Caco-2 (cell line): ENCODE measurements at regions not wholly inside any gene's neighbourhood (a gene's known extent, or its start where the extent isn't known, plus 50 kb on each side); places are given as distances from the start of the nearest gene placed in this dataset.

Source experiments
- BruUV-seq: library from RNA; stranded (reverse); fragments of 400-500 nt; replicated peaks from 2 replicates; lab custom pipeline; 2021; lab: Mats Ljungman, UMichigan
- CTCF ChIA-PET: fragments of 300-600 bp; sonication (Branson Sonifier 250); formaldehyde crosslinking; loops from one replicate; lab custom pipeline; 2022; ENCODE audit warnings: antibody characterized with exemption; lab: Charles Lee
- POLR2A ChIA-PET: fragments of 300-600 bp; sonication (Branson Sonifier 250); formaldehyde crosslinking; loops from one replicate; lab custom pipeline; 2022; ENCODE audit warnings: antibody characterized with exemption; lab: Charles Lee
- DNase-seq, 2 experiments: peaks; one replicate each; pipeline versions ENCODE4 v3.0.0 to v3.0.0-alpha.2; 2020 to 2022
- H3K27me3 ChIP-seq: replicated peaks from 2 replicates; pipeline ENCODE4 v1.6.0; 2011; ENCODE audit warnings: low read length; ENCODE audit not compliant: control insufficient read depth, insufficient read depth
- H3K36me3 ChIP-seq: 2 replicates; pipeline ENCODE4 v1.5.1; 2011; ENCODE audit warnings: low read length; ENCODE audit not compliant: control insufficient read depth, insufficient read depth
- H3K4me1 ChIP-seq: fragments of 250-450 bp; sonication (Bioruptor Pico); 2 replicates; pipeline ENCODE4 v1.5.1; 2020; ENCODE audit warnings: mild to moderate bottlenecking
- H3K4me3 ChIP-seq: 2 replicates; pipeline ENCODE4 v1.5.1; 2011; ENCODE audit warnings: low read depth, mild to moderate bottlenecking, control low read depth, low read length
- H3K9me3 ChIP-seq: fragments of 250-450 bp; sonication (Bioruptor Pico); 2 replicates; pipeline ENCODE4 v1.5.1; 2020; ENCODE audit warnings: mild to moderate bottlenecking, moderate library complexity
- H3K27ac Mint-ChIP-seq: one replicate; pipeline ENCODE4 v1.8.0; 2022; ENCODE audit warnings: mixed read lengths; ENCODE audit not compliant: unreplicated experiment
- H3K27me3 Mint-ChIP-seq: one replicate; pipeline ENCODE4 v1.8.0; 2022; ENCODE audit warnings: mixed read lengths; ENCODE audit not compliant: insufficient read depth, unreplicated experiment
- H3K36me3 Mint-ChIP-seq: one replicate; pipeline ENCODE4 v1.8.0; 2022; ENCODE audit warnings: mild to moderate bottlenecking, mixed read lengths; ENCODE audit not compliant: insufficient read depth, unreplicated experiment
- H3K4me1 Mint-ChIP-seq: one replicate; pipeline ENCODE4 v1.8.0; 2022; ENCODE audit warnings: low read depth, mixed read lengths; ENCODE audit not compliant: unreplicated experiment
- H3K4me3 Mint-ChIP-seq: one replicate; pipeline ENCODE4 v1.8.0; 2022; ENCODE audit warnings: mild to moderate bottlenecking, moderate library complexity, mixed read lengths; ENCODE audit not compliant: unreplicated experiment
- H3K9me3 Mint-ChIP-seq: one replicate; pipeline ENCODE4 v1.8.0; 2022; ENCODE audit warnings: mixed read lengths; ENCODE audit not compliant: unreplicated experiment
- intact Hi-C: fragments of 100-400 bp; cut with micrococcal nuclease; formaldehyde crosslinking; loops from one replicate; pipeline ENCODE4 v1.10.0; 2022; ENCODE audit not compliant: unreplicated experiment
- TF ChIP-seq, protein P1 (sequence below), 2 experiments: fragments of 200-600 bp in 1 of 2; IDR thresholded peaks; 1 replicate in 1 of 2; 2 replicates in 1 of 2; pipeline versions ENCODE4 v1.5.1 to v1.8.0; 2011 to 2022; ENCODE audit warnings: antibody characterized with exemption in 1 of 2, control low read depth in 1 of 2, inconsistent platforms in 1 of 2, low read depth in 1 of 2, low read length in 1 of 2, mild to moderate bottlenecking in 1 of 2, moderate library complexity in 1 of 2; ENCODE audit not compliant: insufficient read depth in 1 of 2, severe bottlenecking in 1 of 2, unreplicated experiment in 1 of 2

DNA sequence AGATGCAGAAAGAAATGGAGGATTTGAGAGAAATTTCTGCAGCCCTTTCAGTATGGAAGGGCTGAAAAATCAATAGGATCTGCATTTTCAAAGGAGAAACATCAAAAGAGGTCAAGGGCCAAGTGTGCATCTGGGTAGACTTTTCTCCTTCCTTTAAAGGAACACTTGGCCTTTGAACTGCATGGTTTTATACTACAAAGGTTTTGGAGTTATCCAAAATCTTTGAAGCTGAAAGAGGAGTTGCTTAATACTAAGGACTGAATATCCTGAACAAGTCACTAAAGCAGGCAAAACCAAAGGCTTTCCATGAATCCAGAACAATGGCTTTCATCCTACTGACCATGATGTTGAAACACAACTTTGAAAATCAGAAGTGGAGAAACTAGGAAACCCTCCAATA, 553.7 kb upstream of the LMCD1 start:
- DNase-seq: no peak
- H3K4me1 ChIP-seq: no peaks in the 10 kb centered on the region
- no peaks in the 10 kb centered on the region for H3K9me3 Mint-ChIP-seq
- no peak overlapping the region for H3K4me3 ChIP-seq
- H3K36me3 ChIP-seq: no peaks in the 10 kb centered on the region
- no peaks in the 10 kb centered on the region for H3K27me3 ChIP-seq
- H3K36me3 Mint-ChIP-seq: no peaks in the 10 kb centered on the region
- no peak overlapping the region for H3K4me3 Mint-ChIP-seq
- POLR2A ChIA-PET: no interaction called here
- no peaks in the 10 kb centered on the region for H3K9me3 ChIP-seq
- no peak overlapping the region for H3K27ac Mint-ChIP-seq
- H3K4me1 Mint-ChIP-seq: no peaks in the 10 kb centered on the region
- no TSS peak for BruUV-seq
- H3K27me3 Mint-ChIP-seq: peaks cover 9% of the 10 kb centered on the region
- CTCF ChIA-PET: no interaction called here
- intact Hi-C loops: no loop called here
- TF ChIP-seq, protein P1, sequence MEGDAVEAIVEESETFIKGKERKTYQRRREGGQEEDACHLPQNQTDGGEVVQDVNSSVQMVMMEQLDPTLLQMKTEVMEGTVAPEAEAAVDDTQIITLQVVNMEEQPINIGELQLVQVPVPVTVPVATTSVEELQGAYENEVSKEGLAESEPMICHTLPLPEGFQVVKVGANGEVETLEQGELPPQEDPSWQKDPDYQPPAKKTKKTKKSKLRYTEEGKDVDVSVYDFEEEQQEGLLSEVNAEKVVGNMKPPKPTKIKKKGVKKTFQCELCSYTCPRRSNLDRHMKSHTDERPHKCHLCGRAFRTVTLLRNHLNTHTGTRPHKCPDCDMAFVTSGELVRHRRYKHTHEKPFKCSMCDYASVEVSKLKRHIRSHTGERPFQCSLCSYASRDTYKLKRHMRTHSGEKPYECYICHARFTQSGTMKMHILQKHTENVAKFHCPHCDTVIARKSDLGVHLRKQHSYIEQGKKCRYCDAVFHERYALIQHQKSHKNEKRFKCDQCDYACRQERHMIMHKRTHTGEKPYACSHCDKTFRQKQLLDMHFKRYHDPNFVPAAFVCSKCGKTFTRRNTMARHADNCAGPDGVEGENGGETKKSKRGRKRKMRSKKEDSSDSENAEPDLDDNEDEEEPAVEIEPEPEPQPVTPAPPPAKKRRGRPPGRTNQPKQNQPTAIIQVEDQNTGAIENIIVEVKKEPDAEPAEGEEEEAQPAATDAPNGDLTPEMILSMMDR (IDR thresholded peaks at IDR 0.05; ENCODE audit: insufficient read depth in 1 of 2, low read depth in 1 of 2, low read length in 1 of 2, severe bottlenecking in 1 of 2, unreplicated experiment in 1 of 2): no peak

DNA sequence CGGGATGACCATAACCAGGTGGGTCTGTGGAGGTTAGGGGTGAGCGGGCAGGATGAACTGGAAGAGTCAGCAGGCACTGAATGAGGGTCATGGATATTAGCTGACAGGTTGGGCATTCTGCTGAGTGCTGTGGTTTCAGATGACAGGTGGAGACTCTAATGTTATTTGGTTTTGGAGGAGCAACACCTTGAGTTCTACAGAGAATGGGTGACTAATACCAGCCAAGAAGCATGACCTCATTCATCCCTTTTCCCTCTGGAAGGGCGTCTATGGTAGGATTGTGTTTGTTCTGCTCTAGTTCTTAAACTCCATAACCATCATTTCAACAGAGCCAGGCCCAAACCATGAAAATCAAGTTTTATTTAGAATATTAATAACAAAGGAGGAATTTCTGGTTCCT, 550.7 kb upstream of the LMCD1 start:
- no peaks in the 10 kb centered on the region for H3K36me3 ChIP-seq
- H3K9me3 ChIP-seq: no peaks in the 10 kb centered on the region
- Mint-ChIP-seq H3K27me3 (peaks cover 4% of the 10 kb centered on the region), H3K4me1 (no peaks in the 10 kb centered on the region), H3K9me3 (no peaks in the 10 kb centered on the region), H3K36me3 (no peaks in the 10 kb centered on the region), H3K4me3 (no peak overlapping the region), H3K27ac (no peak overlapping the region)
- ChIA-PET CTCF (no interaction called here), POLR2A (no interaction called here)
- H3K27me3 ChIP-seq: no peaks in the 10 kb centered on the region
- H3K4me3 ChIP-seq: no peak overlapping the region
- no peak for DNase-seq
- no TSS peak for BruUV-seq
- TF ChIP-seq, protein P1 (IDR thresholded peaks at IDR 0.05; ENCODE audit: insufficient read depth in 1 of 2, low read depth in 1 of 2, low read length in 1 of 2, severe bottlenecking in 1 of 2, unreplicated experiment in 1 of 2): no peak
- H3K4me1 ChIP-seq: no peaks in the 10 kb centered on the region
- intact Hi-C loops: no loop called here

DNA sequence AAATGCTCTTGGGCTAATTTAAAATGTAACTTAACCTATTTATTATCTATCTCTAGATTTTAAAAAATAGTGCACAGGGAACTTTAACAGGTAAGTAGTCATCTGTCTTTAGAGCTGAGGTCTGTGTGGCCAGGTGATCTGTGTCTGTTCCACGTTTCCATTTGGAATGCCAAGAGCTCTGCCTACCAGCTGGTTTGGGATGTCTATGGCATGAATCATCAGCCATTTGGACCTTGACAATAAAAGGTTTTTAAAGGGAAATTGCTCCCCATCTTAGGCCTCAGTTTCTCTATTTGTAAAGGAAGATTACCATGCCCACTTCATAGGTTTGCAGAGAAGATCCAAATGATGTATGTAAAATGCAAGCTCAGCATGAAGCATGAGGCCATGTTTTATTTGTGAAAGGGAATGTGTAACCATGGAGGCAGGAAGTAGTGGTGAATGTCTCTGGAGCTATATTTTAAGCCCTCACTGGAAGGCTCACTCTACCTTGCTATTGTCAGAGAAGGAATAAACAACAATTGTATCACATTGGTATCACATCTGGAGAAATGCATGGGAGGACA, 548.1 kb upstream of the LMCD1 start:
- Histone ChIP-seq H3K9me3 (no peaks in the 10 kb centered on the region), H3K36me3 (no peaks in the 10 kb centered on the region), H3K27me3 (no peaks in the 10 kb centered on the region), H3K4me1 (no peaks in the 10 kb centered on the region), H3K4me3 (no peak overlapping the region)
- H3K4me1 Mint-ChIP-seq: no peaks in the 10 kb centered on the region
- no peaks in the 10 kb centered on the region for H3K27me3 Mint-ChIP-seq
- CTCF ChIA-PET: no interaction called here
- POLR2A ChIA-PET: no interaction called here
- intact Hi-C loops: no loop called here
- H3K36me3 Mint-ChIP-seq: no peaks in the 10 kb centered on the region
- DNase-seq: no peak
- TF ChIP-seq, protein P1 (IDR thresholded peaks at IDR 0.05; ENCODE audit: insufficient read depth in 1 of 2, low read depth in 1 of 2, low read length in 1 of 2, severe bottlenecking in 1 of 2, unreplicated experiment in 1 of 2): no peak
- H3K4me3 Mint-ChIP-seq: no peak overlapping the region
- BruUV-seq: no TSS peak
- H3K9me3 Mint-ChIP-seq: no peaks in the 10 kb centered on the region
- H3K27ac Mint-ChIP-seq: no peak overlapping the region
